HepG2 (cell line): ENCODE measurements at regions not wholly inside any gene's neighbourhood (a gene's known extent, or its start where the extent isn't known, plus 50 kb on each side); places are given as distances from the start of the nearest gene placed in this dataset.

ENCODE experiments used
- ATAC-seq: fragments of 200-7000 bp; cut with Tn5 transposase; 3 replicates; pipeline ENCODE4 v1.9.1; 2020; ENCODE audit warnings: mild to moderate bottlenecking, moderate library complexity
- BruUV-seq: library from RNA; stranded (reverse); fragments of 400-500 nt; replicated peaks from 2 replicates; lab custom pipeline; 2021; lab: Mats Ljungman, UMichigan
- CTCF ChIA-PET: fragments of 300-600 bp; formaldehyde crosslinking; extraction: SDS; loops from one replicate; lab custom pipeline; 2021; ENCODE audit warnings: low total read pairs, inconsistent platforms, low intra/inter-chr PET ratio; lab: Yijun Ruan, JAX
- POLR2A ChIA-PET: fragments of 350-600 bp; sonication (Branson Sonifier 250); formaldehyde crosslinking; loops from one replicate; lab custom pipeline; 2020; ENCODE audit warnings: antibody characterized with exemption, inconsistent platforms; lab: Yijun Ruan, JAX
- DNase-seq: peaks from one replicate; pipeline ENCODE4 v3.0.0-alpha.2; 2015; ENCODE audit warnings: low spot score
- FAIRE-seq: peaks from 3 replicates; lab custom pipeline; 2011; peaks lifted over from hg19 to GRCh38; lab: Jason Lieb, UNC
- H2AFZ ChIP-seq: one replicate; pipeline ENCODE4 v1.6.1; 2011; ENCODE audit warnings: low read length, inconsistent platforms
- H3K27ac ChIP-seq: fragments of 300-600 bp; 3 replicates; pipeline ENCODE4 v1.8.0; 2011; ENCODE audit warnings: mixed run types, mild to moderate bottlenecking, mixed read lengths, low read length, inconsistent platforms; ENCODE audit not compliant: insufficient read depth; ENCODE audit errors: extremely low read length
- H3K27me3 ChIP-seq, 2 experiments: fragments of 200-600 bp in 1 of 2; 2 replicates in 1 of 2; 3 replicates in 1 of 2; pipeline versions ENCODE4 v1.6.0 to v1.8.0; 2011; ENCODE audit warnings: low read length in 2 of 2, mild to moderate bottlenecking in 2 of 2, moderate library complexity in 2 of 2, inconsistent platforms in 1 of 2; ENCODE audit not compliant: insufficient read depth in 2 of 2, control insufficient read depth in 1 of 2
- H3K36me3 ChIP-seq, 2 experiments: fragments of 200-600 bp in 1 of 2; replicated peaks in 1 of 2; 2 replicates in 1 of 2; 3 replicates in 1 of 2; pipeline versions ENCODE4 v1.5.1 to v1.8.0; 2011; ENCODE audit warnings: low read length in 2 of 2, inconsistent platforms in 1 of 2; ENCODE audit not compliant: insufficient read depth in 2 of 2, control insufficient read depth in 1 of 2
- H3K4me1 ChIP-seq: 2 replicates; pipeline ENCODE4 v1.5.1; 2012; ENCODE audit warnings: low read length, inconsistent platforms; ENCODE audit not compliant: insufficient read depth
- H3K4me2 ChIP-seq: 2 replicates; pipeline ENCODE4 v1.6.0; 2011; ENCODE audit warnings: low read depth, low read length, inconsistent platforms
- H3K4me3 ChIP-seq, 3 experiments: fragments of 200-600 bp in 1 of 3; sonication (generic), shearing (Covaris generic) in 1 of 3; replicated peaks in 1 of 3; 2 replicates each; pipeline ENCODE4 v1.5.1; 2011 to 2016; ENCODE audit warnings: low read length in 3 of 3, inconsistent platforms in 2 of 3, low read depth in 2 of 3, mild to moderate bottlenecking in 2 of 3, control low read depth in 1 of 3, mixed read lengths in 1 of 3; ENCODE audit not compliant: insufficient read depth in 1 of 3
- H3K79me2 ChIP-seq: one replicate; pipeline ENCODE4 v1.6.1; 2011; ENCODE audit warnings: low read length, inconsistent platforms; ENCODE audit not compliant: insufficient read depth
- H3K9ac ChIP-seq: 2 replicates; pipeline ENCODE4 v1.6.0; 2011; ENCODE audit warnings: mild to moderate bottlenecking, low read depth, low read length, inconsistent platforms; ENCODE audit not compliant: insufficient read depth
- H3K9me3 ChIP-seq: 2 replicates; pipeline ENCODE4 v1.5.1; 2012; ENCODE audit warnings: mild to moderate bottlenecking, low read length
- H4K20me1 ChIP-seq: 2 replicates; pipeline ENCODE4 v1.6.0; 2011; ENCODE audit warnings: inconsistent platforms, mild to moderate bottlenecking, low read length, moderate library complexity; ENCODE audit not compliant: insufficient read depth
- CEBPZ ChIP-seq: IDR thresholded peaks from 2 replicates; pipeline ENCODE4 v1.6.1; 2012; ENCODE audit warnings: low read length, improper control_type of control experiment
- FOXJ3 ChIP-seq: sonication (generic); formaldehyde crosslinking; IDR thresholded peaks from 2 replicates; pipeline ENCODE4 v1.4.0; 2020; ENCODE audit warnings: missing genetic modification reagents, mild to moderate bottlenecking, borderline replicate concordance
- FOXP4 ChIP-seq: sonication (generic); formaldehyde crosslinking; IDR thresholded peaks from 2 replicates; pipeline ENCODE4 v1.4.0; 2020; ENCODE audit warnings: missing genetic modification reagents
- KDM5B ChIP-seq: sonication (generic); formaldehyde crosslinking; IDR thresholded peaks from 2 replicates; pipeline ENCODE4 v1.4.0; 2020; ENCODE audit warnings: missing genetic modification reagents, mild to moderate bottlenecking, borderline replicate concordance
- RFXANK ChIP-seq: IDR thresholded peaks from 2 replicates; pipeline ENCODE4 v1.6.1; 2016
- ZNF607 ChIP-seq: sonication (generic); formaldehyde crosslinking; IDR thresholded peaks from 2 replicates; pipeline ENCODE4 v1.5.1; 2020; ENCODE audit warnings: missing genetic modification reagents, mild to moderate bottlenecking, borderline replicate concordance
- WGBS: methylation state at CpG from one replicate; pipeline ENCODE4 v1.1.6; 2017; ENCODE audit warnings: low lambda C conversion rate; 5-methylcytosine and 5-hydroxymethylcytosine counted together
- in situ Hi-C: cut with HindIII; loops from 2 replicates; pipeline ENCODE4 v1.10.0; 2017; ENCODE audit warnings: low pct_unique_long_range_greater_than_20kb; ENCODE audit not compliant: extremely low pct_ligation_motif_present
- intact Hi-C: fragments of 100-400 bp; cut with micrococcal nuclease; formaldehyde crosslinking; loops from one replicate; pipeline ENCODE4 v1.10.0; 2022; ENCODE audit not compliant: unreplicated experiment

- no peaks in the 10 kb centered on the region for H3K4me1 ChIP-seq
- H4K20me1 ChIP-seq = no peaks in the 10 kb centered on the region
- H3K9ac ChIP-seq = no peak overlapping the region
- TF ChIP-seq RFXANK (CRISPR knock-in tag) (no peak), KDM5B (no peak), FOXJ3 (no peak), ZNF607 (CRISPR knock-in tag) (no peak), FOXP4 (CRISPR knock-in tag) (no peak), CEBPZ (no peak)
- CTCF ChIA-PET = no interaction called here
- H2AFZ ChIP-seq = no peak overlapping the region
- POLR2A ChIA-PET = no interaction called here
- in situ Hi-C loops (no loop called here), intact Hi-C loops (no loop called here)
- H3K36me3 ChIP-seq = no peaks in the 10 kb centered on the region
- H3K27ac ChIP-seq = no peak overlapping the region
- no peaks in the 10 kb centered on the region for H3K79me2 ChIP-seq
- DNase-seq = no peak
- no peaks in the 10 kb centered on the region for H3K9me3 ChIP-seq
- WGBS = 36% methylated on average over 5 of the region's 5 CpGs
- ATAC-seq = no peak
- H3K4me3 ChIP-seq = no peak overlapping the region
- no peak overlapping the region for H3K4me2 ChIP-seq
- H3K27me3 ChIP-seq = no peaks in the 10 kb centered on the region
- BruUV-seq = no TSS peak
- FAIRE-seq = no peak
These were observed 136.4 kb upstream of the ATXN1 start for GRCh38 chr6:16897669-16898068.
